ENCODE measurements at regions not wholly inside any gene's neighbourhood (a gene's known extent, or its start where the extent isn't known, plus 50 kb on each side); places are given as distances from the start of the nearest gene placed in this dataset.

GRCh38 chr12:65659681-65660080 lies 164.6 kb upstream of the HMGA2 start:
- no peak for TF ChIP-seq CTCF (IDR thresholded peaks at IDR 0.05)
- intact Hi-C loops (cut with DNase I): no loop called here
- Histone ChIP-seq H3K9me3 (no peaks in the 10 kb centered on the region), H3K36me3 (no peaks in the 10 kb centered on the region), H3K4me3 (no peak overlapping the region), H3K27ac (no peak overlapping the region), H3K4me1 (peaks cover 0 to 9% (median 0%) of the 10 kb centered on the region in 9 donors), H3K27me3 (peaks cover 0 to 12% (median 0%) of the 10 kb centered on the region in 7 donors)
- 75 to 77% methylated on average over 1 of the region's 1 CpG for WGBS, 2 donors
- no peak for ATAC-seq
- no peak for DNase-seq

- H3K9me3 ChIP-seq: no peaks in the 10 kb centered on the region
- WGBS, 2 donors: 71 to 79% methylated on average over 4 of the region's 4 CpGs
- no peak for DNase-seq
- ATAC-seq: no peak
- no peaks in the 10 kb centered on the region for H3K36me3 ChIP-seq
- TF ChIP-seq CTCF (IDR thresholded peaks at IDR 0.05): no peak
- peaks cover 0 to 9% (median 0%) of the 10 kb centered on the region in 9 donors for H3K4me1 ChIP-seq
- H3K27me3 ChIP-seq: peaks cover 0 to 12% (median 0%) of the 10 kb centered on the region in 7 donors
- no peak overlapping the region for H3K27ac ChIP-seq
- H3K4me3 ChIP-seq: no peak overlapping the region
- intact Hi-C loops (cut with DNase I): no loop called here
These were observed 164.2 kb upstream of the HMGA2 start for GRCh38 chr12:65660096-65660495.

- no peak for ATAC-seq
- Histone ChIP-seq H3K4me1 (peaks cover 0 to 9% (median 0%) of the 10 kb centered on the region in 9 donors), H3K4me3 (no peak overlapping the region), H3K27me3 (peaks cover 0 to 12% (median 0%) of the 10 kb centered on the region in 7 donors), H3K36me3 (no peaks in the 10 kb centered on the region), H3K9me3 (no peaks in the 10 kb centered on the region), H3K27ac (no peak overlapping the region)
- intact Hi-C loops (cut with DNase I): no loop called here
- 95 to 96% methylated on average over 7 of the region's 7 CpGs for WGBS, 2 donors
- DNase-seq: no peak
- TF ChIP-seq CTCF (IDR thresholded peaks at IDR 0.05): no peak
These were observed 163.4 kb upstream of the HMGA2 start for GRCh38 chr12:65660836-65661235.

- 94 to 97% methylated on average over 2 of the region's 2 CpGs for WGBS, 2 donors
- intact Hi-C loops (cut with DNase I): no loop called here
- Histone ChIP-seq H3K9me3 (no peaks in the 10 kb centered on the region), H3K4me1 (peaks cover 0 to 4% (median 0%) of the 10 kb centered on the region in 9 donors), H3K27ac (no peak overlapping the region), H3K4me3 (no peak overlapping the region), H3K27me3 (peaks cover 0 to 16% (median 0%) of the 10 kb centered on the region in 7 donors), H3K36me3 (no peaks in the 10 kb centered on the region)
- ATAC-seq (no peak), DNase-seq (no peak)
- no peak for TF ChIP-seq CTCF (IDR thresholded peaks at IDR 0.05)
These were observed 161.7 kb upstream of the HMGA2 start for GRCh38 chr12:65662590-65662989.

Measured in heart right ventricle (tissue), 16 donors.